ENCODE measurements at regions not wholly inside any gene's neighbourhood (a gene's known extent, or its start where the extent isn't known, plus 50 kb on each side); places are given as distances from the start of the nearest gene placed in this dataset.
A peak's percentile ranks its signal among the peaks of the same experiment; 100 is the strongest.

DNA sequence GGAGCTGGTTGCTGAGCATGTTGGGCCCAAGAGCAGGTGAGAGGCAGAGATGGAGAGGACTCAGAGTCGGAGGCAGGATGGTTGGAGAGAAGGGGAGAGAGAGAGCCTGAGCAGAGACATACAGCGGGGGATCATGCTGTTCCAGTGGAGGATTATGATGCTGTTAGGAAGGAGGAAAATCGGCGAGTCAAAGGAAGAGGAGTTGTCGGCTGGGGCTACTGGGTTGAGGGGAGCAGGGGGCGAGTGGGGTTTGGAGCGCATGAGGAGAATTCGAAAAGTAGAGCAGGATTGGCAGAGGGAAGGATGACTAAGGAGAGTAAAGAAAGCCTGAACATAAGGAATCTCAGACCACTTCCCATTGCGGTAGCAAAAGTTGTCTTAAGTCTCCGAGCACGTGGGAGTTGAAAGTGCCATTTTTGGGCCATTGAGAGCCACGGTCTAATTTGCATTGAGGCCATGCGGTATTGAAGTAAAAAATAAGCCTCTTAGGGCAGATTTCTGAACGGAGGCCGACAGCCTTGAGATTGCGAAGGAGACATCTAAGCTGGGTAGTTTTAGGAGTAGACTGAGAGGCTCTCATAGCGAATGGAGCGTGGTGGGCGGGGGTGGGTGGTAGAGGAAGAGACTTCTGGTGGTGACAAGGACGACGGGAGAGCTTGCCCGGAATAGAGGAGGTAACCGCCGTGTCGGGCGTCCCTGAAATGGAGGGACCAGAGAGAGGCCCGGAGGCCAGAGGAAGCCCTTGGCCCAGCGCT is 140.4 kb upstream of the ETV3 start (continued):
- no peak for TF ChIP-seq ZNF114 (CRISPR knock-in tag; IDR thresholded peaks at IDR 0.05)
- TF ChIP-seq EZH2 (IDR thresholded peaks at IDR 0.05; ENCODE audit: low read depth, unreplicated experiment): no peak
- no peak for TF ChIP-seq JUNB (IDR thresholded peaks at IDR 0.05; ENCODE audit: unreplicated experiment)
- no peak for TF ChIP-seq NANOG (IDR thresholded peaks at IDR 0.05; ENCODE audit: borderline replicate concordance)
- TF ChIP-seq EZH2phosphoT487 (IDR thresholded peaks at IDR 0.05; ENCODE audit: unreplicated experiment): no peak
- TF ChIP-seq, protein P1, sequence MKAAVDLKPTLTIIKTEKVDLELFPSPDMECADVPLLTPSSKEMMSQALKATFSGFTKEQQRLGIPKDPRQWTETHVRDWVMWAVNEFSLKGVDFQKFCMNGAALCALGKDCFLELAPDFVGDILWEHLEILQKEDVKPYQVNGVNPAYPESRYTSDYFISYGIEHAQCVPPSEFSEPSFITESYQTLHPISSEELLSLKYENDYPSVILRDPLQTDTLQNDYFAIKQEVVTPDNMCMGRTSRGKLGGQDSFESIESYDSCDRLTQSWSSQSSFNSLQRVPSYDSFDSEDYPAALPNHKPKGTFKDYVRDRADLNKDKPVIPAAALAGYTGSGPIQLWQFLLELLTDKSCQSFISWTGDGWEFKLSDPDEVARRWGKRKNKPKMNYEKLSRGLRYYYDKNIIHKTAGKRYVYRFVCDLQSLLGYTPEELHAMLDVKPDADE (IDR thresholded peaks at IDR 0.05): no peak
- no peak for TF ChIP-seq POLR2AphosphoS5 (IDR thresholded peaks at IDR 0.05; ENCODE audit: low read depth)
- TF ChIP-seq, protein P2, sequence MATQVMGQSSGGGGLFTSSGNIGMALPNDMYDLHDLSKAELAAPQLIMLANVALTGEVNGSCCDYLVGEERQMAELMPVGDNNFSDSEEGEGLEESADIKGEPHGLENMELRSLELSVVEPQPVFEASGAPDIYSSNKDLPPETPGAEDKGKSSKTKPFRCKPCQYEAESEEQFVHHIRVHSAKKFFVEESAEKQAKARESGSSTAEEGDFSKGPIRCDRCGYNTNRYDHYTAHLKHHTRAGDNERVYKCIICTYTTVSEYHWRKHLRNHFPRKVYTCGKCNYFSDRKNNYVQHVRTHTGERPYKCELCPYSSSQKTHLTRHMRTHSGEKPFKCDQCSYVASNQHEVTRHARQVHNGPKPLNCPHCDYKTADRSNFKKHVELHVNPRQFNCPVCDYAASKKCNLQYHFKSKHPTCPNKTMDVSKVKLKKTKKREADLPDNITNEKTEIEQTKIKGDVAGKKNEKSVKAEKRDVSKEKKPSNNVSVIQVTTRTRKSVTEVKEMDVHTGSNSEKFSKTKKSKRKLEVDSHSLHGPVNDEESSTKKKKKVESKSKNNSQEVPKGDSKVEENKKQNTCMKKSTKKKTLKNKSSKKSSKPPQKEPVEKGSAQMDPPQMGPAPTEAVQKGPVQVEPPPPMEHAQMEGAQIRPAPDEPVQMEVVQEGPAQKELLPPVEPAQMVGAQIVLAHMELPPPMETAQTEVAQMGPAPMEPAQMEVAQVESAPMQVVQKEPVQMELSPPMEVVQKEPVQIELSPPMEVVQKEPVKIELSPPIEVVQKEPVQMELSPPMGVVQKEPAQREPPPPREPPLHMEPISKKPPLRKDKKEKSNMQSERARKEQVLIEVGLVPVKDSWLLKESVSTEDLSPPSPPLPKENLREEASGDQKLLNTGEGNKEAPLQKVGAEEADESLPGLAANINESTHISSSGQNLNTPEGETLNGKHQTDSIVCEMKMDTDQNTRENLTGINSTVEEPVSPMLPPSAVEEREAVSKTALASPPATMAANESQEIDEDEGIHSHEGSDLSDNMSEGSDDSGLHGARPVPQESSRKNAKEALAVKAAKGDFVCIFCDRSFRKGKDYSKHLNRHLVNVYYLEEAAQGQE (IDR thresholded peaks at IDR 0.05; ENCODE audit: unreplicated experiment): no peak
- TF ChIP-seq, protein P3, sequence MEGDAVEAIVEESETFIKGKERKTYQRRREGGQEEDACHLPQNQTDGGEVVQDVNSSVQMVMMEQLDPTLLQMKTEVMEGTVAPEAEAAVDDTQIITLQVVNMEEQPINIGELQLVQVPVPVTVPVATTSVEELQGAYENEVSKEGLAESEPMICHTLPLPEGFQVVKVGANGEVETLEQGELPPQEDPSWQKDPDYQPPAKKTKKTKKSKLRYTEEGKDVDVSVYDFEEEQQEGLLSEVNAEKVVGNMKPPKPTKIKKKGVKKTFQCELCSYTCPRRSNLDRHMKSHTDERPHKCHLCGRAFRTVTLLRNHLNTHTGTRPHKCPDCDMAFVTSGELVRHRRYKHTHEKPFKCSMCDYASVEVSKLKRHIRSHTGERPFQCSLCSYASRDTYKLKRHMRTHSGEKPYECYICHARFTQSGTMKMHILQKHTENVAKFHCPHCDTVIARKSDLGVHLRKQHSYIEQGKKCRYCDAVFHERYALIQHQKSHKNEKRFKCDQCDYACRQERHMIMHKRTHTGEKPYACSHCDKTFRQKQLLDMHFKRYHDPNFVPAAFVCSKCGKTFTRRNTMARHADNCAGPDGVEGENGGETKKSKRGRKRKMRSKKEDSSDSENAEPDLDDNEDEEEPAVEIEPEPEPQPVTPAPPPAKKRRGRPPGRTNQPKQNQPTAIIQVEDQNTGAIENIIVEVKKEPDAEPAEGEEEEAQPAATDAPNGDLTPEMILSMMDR (conservative IDR thresholded peaks at IDR 0.05; ENCODE audit: low read depth in 2 of 2): no peak
- no peak for TF ChIP-seq STAT1 (IDR thresholded peaks at IDR 0.05; ENCODE audit: unreplicated experiment)
- TF ChIP-seq CREB1 (CRISPR knock-in tag; IDR thresholded peaks at IDR 0.05; ENCODE audit: low read depth): no peak

DNA sequence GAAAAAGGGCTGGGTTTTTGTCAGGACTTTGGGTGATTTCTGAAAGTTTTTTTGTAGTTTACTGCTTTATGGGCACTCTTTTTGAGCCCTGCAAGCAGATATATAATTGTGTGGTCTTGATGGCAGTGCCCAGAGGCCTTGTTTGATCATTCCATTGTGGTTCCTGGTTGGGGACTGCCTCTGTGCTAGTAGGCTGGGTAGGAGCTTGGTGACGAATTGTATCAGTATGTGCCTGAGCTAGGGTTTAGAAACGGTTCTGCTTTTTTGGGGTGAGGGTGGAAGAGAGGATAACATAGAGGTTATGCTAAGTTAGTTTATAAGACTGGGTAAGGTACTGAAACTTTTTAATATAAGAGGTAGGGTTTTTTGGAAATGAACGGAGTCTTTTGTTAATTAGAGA is 139.7 kb upstream of the ETV3 start:
- H3K36me3 Mint-ChIP-seq (ENCODE audit: low read depth): no peaks in the 10 kb centered on the region
- peaks cover 9% of the 10 kb centered on the region for H3K4me1 Mint-ChIP-seq
- Histone ChIP-seq H3K27me3 (ENCODE audit: insufficient read depth) (peaks cover 23% of the 10 kb centered on the region; the same call in 1 of the 2 replicates), H3K9me2 (ENCODE audit: insufficient read depth) (0 out of 2 replicates have a peak, but pooled peaks cover 4% of the 10 kb centered on the region), H3F3A (replicated peaks; ENCODE audit: low read depth) (no peaks in the 10 kb centered on the region), H3K4me1 (ENCODE audit: insufficient read depth) (peaks cover 34% of the 10 kb centered on the region), H3K36me3 (ENCODE audit: insufficient read depth) (no peaks in the 10 kb centered on the region), H3K4me2 (no peak overlapping the region), H4K20me1 (replicated peaks; ENCODE audit: insufficient read depth) (no peaks in the 10 kb centered on the region), H3K79me2 (replicated peaks; ENCODE audit: insufficient read depth) (no peaks in the 10 kb centered on the region), H3K4me3 (no peak overlapping the region), H2AFZ (0 out of 2 replicates have a peak overlapping the region, but pooled peaks have one; percentile 59), H3K27ac (ENCODE audit: low read depth) (no peak overlapping the region)
- no peak for ATAC-seq
- peaks cover 4% of the 10 kb centered on the region for H3K27me3 Mint-ChIP-seq (ENCODE audit: insufficient read depth, low read depth, poor library complexity)
- no peak for DNase-seq (ENCODE audit: low spot score)
- H3K9me3 Mint-ChIP-seq: no peaks in the 10 kb centered on the region
- no peak overlapping the region for H3K4me3 Mint-ChIP-seq
- H3K27ac Mint-ChIP-seq: no peak overlapping the region
- TF ChIP-seq, protein P4, sequence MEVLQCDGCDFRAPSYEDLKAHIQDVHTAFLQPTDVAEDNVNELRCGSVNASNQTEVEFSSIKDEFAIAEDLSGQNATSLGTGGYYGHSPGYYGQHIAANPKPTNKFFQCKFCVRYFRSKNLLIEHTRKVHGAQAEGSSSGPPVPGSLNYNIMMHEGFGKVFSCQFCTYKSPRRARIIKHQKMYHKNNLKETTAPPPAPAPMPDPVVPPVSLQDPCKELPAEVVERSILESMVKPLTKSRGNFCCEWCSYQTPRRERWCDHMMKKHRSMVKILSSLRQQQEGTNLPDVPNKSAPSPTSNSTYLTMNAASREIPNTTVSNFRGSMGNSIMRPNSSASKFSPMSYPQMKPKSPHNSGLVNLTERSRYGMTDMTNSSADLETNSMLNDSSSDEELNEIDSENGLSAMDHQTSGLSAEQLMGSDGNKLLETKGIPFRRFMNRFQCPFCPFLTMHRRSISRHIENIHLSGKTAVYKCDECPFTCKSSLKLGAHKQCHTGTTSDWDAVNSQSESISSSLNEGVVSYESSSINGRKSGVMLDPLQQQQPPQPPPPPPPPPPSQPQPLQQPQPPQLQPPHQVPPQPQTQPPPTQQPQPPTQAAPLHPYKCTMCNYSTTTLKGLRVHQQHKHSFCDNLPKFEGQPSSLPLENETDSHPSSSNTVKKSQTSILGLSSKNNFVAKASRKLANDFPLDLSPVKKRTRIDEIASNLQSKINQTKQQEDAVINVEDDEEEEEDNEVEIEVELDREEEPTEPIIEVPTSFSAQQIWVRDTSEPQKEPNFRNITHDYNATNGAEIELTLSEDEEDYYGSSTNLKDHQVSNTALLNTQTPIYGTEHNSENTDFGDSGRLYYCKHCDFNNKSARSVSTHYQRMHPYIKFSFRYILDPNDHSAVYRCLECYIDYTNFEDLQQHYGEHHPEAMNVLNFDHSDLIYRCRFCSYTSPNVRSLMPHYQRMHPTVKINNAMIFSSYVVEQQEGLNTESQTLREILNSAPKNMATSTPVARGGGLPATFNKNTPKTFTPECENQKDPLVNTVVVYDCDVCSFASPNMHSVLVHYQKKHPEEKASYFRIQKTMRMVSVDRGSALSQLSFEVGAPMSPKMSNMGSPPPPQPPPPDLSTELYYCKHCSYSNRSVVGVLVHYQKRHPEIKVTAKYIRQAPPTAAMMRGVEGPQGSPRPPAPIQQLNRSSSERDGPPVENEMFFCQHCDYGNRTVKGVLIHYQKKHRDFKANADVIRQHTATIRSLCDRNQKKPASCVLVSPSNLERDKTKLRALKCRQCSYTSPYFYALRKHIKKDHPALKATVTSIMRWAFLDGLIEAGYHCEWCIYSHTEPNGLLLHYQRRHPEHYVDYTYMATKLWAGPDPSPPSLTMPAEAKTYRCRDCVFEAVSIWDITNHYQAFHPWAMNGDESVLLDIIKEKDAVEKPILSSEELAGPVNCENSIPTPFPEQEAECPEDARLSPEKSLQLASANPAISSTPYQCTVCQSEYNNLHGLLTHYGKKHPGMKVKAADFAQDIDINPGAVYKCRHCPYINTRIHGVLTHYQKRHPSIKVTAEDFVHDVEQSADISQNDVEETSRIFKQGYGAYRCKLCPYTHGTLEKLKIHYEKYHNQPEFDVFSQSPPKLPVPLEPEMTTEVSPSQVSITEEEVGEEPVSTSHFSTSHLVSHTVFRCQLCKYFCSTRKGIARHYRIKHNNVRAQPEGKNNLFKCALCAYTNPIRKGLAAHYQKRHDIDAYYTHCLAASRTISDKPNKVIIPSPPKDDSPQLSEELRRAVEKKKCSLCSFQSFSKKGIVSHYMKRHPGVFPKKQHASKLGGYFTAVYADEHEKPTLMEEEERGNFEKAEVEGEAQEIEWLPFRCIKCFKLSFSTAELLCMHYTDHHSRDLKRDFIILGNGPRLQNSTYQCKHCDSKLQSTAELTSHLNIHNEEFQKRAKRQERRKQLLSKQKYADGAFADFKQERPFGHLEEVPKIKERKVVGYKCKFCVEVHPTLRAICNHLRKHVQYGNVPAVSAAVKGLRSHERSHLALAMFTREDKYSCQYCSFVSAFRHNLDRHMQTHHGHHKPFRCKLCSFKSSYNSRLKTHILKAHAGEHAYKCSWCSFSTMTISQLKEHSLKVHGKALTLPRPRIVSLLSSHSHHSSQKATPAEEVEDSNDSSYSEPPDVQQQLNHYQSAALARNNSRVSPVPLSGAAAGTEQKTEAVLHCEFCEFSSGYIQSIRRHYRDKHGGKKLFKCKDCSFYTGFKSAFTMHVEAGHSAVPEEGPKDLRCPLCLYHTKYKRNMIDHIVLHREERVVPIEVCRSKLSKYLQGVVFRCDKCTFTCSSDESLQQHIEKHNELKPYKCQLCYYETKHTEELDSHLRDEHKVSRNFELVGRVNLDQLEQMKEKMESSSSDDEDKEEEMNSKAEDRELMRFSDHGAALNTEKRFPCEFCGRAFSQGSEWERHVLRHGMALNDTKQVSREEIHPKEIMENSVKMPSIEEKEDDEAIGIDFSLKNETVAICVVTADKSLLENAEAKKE (CRISPR knock-in tag; IDR thresholded peaks at IDR 0.05): no peak
- no peak for TF ChIP-seq STAT1 (IDR thresholded peaks at IDR 0.05; ENCODE audit: unreplicated experiment)
- TF ChIP-seq JUNB (IDR thresholded peaks at IDR 0.05; ENCODE audit: unreplicated experiment): no peak
- no peak for TF ChIP-seq POLR2AphosphoS5 (IDR thresholded peaks at IDR 0.05; ENCODE audit: low read depth)
